ENCODE measurements at regions not wholly inside any gene's neighbourhood (a gene's known extent, or its start where the extent isn't known, plus 50 kb on each side); places are given as distances from the start of the nearest gene placed in this dataset.
A peak's percentile ranks its signal among the peaks of the same experiment; 100 is the strongest.

- TF ChIP-seq SP1 (IDR thresholded peaks at IDR 0.05; ENCODE audit: low read depth, low read length), result peak; percentile 57
- no peak for TF ChIP-seq SRF (IDR thresholded peaks at IDR 0.05; ENCODE audit: low read depth in 2 of 2, low read length in 2 of 2)
- peak; percentile 86 for TF ChIP-seq MXI1 (IDR thresholded peaks at IDR 0.05; ENCODE audit: low read depth, low read length)
- TF ChIP-seq NR2F1 (conservative IDR thresholded peaks at IDR 0.05), result 0 out of 2 replicates have a peak, but pooled peaks have one; percentile 51
- no peak for TF ChIP-seq BMI1 (IDR thresholded peaks at IDR 0.05; ENCODE audit: borderline replicate concordance)
- peak; percentile 96 for TF ChIP-seq POLR2A (IDR thresholded peaks at IDR 0.05; ENCODE audit: low read depth, low read length)
- peak; percentile 86 for TF ChIP-seq TAF1 (IDR thresholded peaks at IDR 0.05; ENCODE audit: borderline replicate concordance, low read depth, low read length)
- TF ChIP-seq, protein P1, sequence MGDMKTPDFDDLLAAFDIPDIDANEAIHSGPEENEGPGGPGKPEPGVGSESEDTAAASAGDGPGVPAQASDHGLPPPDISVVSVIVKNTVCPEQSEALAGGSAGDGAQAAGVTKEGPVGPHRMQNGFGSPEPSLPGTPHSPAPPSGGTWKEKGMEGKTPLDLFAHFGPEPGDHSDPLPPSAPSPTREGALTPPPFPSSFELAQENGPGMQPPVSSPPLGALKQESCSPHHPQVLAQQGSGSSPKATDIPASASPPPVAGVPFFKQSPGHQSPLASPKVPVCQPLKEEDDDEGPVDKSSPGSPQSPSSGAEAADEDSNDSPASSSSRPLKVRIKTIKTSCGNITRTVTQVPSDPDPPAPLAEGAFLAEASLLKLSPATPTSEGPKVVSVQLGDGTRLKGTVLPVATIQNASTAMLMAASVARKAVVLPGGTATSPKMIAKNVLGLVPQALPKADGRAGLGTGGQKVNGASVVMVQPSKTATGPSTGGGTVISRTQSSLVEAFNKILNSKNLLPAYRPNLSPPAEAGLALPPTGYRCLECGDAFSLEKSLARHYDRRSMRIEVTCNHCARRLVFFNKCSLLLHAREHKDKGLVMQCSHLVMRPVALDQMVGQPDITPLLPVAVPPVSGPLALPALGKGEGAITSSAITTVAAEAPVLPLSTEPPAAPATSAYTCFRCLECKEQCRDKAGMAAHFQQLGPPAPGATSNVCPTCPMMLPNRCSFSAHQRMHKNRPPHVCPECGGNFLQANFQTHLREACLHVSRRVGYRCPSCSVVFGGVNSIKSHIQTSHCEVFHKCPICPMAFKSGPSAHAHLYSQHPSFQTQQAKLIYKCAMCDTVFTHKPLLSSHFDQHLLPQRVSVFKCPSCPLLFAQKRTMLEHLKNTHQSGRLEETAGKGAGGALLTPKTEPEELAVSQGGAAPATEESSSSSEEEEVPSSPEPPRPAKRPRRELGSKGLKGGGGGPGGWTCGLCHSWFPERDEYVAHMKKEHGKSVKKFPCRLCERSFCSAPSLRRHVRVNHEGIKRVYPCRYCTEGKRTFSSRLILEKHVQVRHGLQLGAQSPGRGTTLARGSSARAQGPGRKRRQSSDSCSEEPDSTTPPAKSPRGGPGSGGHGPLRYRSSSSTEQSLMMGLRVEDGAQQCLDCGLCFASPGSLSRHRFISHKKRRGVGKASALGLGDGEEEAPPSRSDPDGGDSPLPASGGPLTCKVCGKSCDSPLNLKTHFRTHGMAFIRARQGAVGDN (IDR thresholded peaks at IDR 0.05), result 0 out of 2 replicates have a peak, but pooled peaks have one; percentile 41
- 0 out of 2 replicates have a peak, but pooled peaks have one; percentile 7 for TF ChIP-seq HCFC1 (IDR thresholded peaks at IDR 0.05; ENCODE audit: low read length)
- TF ChIP-seq CBFB (IDR thresholded peaks at IDR 0.05; ENCODE audit: low read depth), result peak; percentile 46; the same call in 1 of the 2 replicates
- TF ChIP-seq RUNX3 (IDR thresholded peaks at IDR 0.05; ENCODE audit: low read length), result peak; percentile 62
- TF ChIP-seq POLR2AphosphoS2 (IDR thresholded peaks at IDR 0.05; ENCODE audit: low read depth, low read length), result 0 out of 2 replicates have a peak, but pooled peaks have one; percentile 59
- TF ChIP-seq NR2C2 (IDR thresholded peaks at IDR 0.05; ENCODE audit: borderline replicate concordance, control insufficient read depth, insufficient read length, low read depth), result no peak
- TF ChIP-seq, protein P2, sequence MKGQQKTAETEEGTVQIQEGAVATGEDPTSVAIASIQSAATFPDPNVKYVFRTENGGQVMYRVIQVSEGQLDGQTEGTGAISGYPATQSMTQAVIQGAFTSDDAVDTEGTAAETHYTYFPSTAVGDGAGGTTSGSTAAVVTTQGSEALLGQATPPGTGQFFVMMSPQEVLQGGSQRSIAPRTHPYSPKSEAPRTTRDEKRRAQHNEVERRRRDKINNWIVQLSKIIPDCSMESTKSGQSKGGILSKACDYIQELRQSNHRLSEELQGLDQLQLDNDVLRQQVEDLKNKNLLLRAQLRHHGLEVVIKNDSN (IDR thresholded peaks at IDR 0.05; ENCODE audit: borderline replicate concordance, extremely low read length, insufficient read depth, low read depth, low read length), result no peak
- TF ChIP-seq BHLHE40 (IDR thresholded peaks at IDR 0.05; ENCODE audit: borderline replicate concordance in 1 of 2, low read depth in 2 of 2, low read length in 1 of 2), result peak; percentile 56; a peak in 2 of 4 replicates
- peak; percentile 71; the same call in 2 of the 3 replicates for TF ChIP-seq POU2F2 (IDR thresholded peaks at IDR 0.05; ENCODE audit: borderline replicate concordance, low read depth, low read length)
- 0 out of 2 replicates have a peak, but pooled peaks have one; percentile 16 for TF ChIP-seq NBN (IDR thresholded peaks at IDR 0.05)
- TF ChIP-seq SMC3 (IDR thresholded peaks at IDR 0.05; ENCODE audit: borderline replicate concordance, low read length), result 0 out of 2 replicates have a peak, but pooled peaks have one; percentile 3
- peak; percentile 57; the same call in 1 of the 2 replicates for TF ChIP-seq BACH1 (IDR thresholded peaks at IDR 0.05; ENCODE audit: borderline replicate concordance)
- TF ChIP-seq CREM (IDR thresholded peaks at IDR 0.05; ENCODE audit: low read depth), result peak; percentile 45
- TF ChIP-seq IKZF2 (IDR thresholded peaks at IDR 0.05), result peak; percentile 55 to 77
- TF ChIP-seq EED (IDR thresholded peaks at IDR 0.05; ENCODE audit: low read depth), result peak; percentile 49
Measured at GRCh38 chr2:131682122-131682944, 154.6 kb downstream of the CCDC74A start (continued).
